Activated CD8-positive, alpha-beta memory T cell treated with anti-CD3 and anti-CD28 coated beads for 4 hours (primary cell): ENCODE measurements at regions not wholly inside any gene's neighbourhood (a gene's known extent, or its start where the extent isn't known, plus 50 kb on each side); places are given as distances from the start of the nearest gene placed in this dataset.
A peak's percentile ranks its signal among the peaks of the same experiment; 100 is the strongest.
"Not testable (repeated sequence)": the region's sequence is repeated elsewhere in the genome, so short reads cannot be mapped to it uniquely, and the experiment has no call there.

Source experiments
- DNase-seq, 2 donors: peaks; one replicate each; pipeline ENCODE4 v3.0.0-alpha.2; 2020; ENCODE audit warnings: low read depth in 2 of 2

DNA sequence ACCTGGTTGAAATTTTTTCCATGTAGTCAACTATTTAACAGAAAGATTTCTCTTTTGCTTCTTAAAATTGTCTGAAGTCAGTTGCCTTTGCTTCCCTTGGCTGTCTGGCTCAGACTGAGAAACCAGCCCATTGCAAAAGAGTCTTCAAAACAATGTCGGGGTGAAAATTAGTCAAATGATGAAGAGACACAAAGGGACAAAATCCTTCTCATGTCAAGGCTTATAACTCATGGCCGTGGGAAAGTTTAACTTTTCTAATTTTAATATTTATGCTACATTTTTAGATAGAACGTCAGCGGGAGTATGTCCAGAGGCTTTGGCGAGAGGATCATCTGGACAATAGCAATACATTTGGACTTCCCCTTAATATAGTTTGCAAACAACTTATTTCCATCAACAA, 127.2 kb downstream of the CD164 start:
- DNase-seq, result no peak

DNA sequence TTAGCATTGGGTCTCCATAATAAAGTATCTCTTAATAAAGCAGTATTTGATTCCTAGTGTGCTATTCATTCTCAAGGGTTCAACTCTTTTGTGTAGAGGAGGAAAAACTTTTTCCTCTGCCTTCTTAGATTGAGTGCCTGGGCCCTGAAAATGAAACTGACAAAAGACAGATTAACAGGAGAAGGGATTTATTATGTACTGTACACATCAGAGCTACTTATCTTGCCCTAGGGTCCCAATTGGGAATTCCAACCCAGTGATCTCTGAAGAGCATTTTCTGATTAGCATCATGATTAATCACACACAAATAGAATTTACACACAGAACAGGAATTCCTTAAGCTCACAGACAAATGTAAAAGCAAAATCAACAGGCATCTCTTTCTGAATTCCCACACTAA, 128.9 kb downstream of the CD164 start:
- DNase-seq, result no peak

DNA sequence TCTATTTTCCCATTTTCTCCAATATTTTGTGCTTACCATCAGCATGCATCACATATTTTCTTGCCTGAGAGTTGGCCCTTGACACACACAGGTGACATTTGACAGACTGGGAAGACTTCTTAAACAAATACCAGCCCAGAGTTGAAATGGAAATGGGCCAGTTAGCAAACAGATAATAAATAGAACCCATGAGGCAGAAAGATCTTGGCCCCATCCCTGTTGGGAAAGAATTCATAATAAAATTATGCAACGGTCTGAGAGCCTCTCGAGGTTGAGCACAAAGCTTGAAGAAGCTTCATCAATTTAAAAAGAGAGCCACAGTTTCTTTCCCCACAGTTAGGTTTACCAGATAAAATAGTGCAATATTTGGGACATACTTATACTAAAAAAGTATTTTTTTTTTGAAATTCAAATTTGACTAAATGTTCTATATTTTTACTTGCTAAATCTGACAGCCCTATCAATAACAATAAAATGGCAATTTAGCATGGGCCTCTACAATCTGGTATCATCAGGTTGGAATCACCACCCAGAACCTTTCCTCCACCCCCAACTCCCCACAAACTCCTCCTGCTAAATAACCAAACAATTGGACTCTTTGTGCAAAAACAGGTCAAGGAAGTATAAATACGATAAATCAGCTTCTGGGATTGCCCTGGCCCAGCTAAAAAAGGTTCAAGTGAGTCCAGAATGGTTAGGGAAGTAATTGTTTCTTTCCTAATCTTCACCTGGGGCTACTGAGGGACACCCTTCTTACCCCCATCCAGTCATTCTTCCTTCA, 129.8 kb downstream of the CD164 start:
- no peak for DNase-seq

DNA sequence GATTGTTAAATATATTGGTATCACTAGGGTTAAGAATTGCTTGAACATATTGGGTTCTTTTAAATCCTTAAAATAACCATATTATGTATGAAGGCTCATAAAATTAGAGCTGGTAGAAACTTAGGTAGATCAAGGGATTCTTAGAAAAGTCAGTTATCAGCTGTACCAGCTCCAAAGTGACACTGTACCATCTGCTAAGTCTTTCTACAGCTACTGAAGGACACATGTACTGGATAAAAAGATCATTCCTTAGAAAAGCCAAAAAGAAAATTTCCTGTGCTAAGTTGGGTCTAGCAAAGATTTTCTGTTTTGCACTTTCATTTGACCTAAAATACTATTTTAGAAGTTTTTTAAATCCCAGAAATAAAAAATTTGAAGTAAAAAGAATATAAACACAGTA, 130.4 kb downstream of the CD164 start:
- no peak for DNase-seq

DNA sequence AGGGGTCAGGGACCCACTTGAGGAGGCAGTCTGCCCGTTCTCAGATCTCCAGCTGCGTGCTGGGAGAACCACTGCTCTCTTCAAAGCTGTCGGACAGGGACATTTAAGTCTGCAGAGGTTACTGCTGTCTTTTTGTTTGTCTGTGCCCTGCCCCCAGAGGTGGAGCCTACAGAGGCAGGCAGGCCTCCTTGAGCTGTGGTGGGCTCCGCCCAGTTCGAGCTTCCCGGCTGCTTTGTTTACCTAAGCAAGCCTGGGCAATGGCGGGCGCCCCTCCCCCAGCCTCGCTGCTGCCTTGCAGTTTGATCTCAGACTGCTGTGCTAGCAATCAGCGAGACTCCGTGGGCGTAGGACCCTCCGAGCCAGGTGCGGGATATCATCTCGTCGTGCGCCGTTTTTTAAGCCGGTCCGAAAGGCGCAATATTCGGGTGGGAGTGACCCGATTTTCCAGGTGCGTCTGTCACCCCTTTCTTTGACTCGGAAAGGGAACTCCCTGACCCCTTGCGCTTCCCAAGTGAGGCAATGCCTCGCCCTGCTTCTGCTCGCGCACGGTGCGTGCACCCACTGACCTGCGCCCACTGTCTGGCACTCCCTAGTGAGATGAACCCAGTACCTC, 131.6 kb downstream of the CD164 start:
- DNase-seq, result not testable (repeated sequence)

DNA sequence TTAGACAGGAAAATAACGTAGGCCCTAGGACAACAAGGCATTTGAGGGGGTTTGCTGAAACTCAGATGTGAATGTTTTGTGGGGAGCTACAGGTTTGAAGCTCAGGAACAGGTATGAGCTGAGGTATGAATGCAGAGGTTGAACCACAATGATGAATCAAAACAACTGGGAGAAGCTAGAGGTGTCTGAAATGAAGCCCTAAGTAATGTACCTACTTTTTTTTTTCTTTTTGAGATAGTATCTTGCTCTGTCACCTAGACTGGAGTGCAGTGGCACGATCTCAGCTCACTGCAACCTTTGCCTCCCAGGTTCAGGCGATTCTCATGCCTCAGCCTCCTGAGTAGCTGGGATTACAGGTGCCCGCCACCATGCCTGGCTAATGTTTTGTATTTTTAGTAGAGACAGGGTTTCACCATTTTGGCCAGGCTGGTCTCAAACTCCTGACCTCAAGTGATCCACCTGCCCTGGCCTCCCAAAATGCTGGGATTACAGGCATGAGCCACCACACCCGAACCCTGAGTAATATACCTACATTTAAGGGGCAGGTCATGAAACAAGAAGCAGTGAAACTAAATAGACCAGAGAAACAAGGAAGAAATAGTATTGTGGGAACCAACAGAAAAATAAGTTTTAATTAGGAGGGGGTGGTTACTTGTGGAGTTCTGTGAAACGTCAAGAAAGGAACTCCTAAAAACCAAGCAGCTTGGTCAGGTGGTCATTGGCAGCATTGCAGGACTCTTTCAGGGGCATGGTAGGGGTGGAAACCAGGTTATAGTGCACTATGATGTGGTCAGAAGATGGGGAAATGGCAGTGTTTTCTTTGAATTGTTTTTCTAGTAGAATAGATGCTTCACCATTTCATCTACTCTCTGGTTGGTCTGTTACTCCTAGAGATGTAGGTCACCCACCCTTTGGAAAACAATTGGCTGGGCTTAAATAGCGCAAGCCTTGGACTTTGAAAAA, 138.1 kb downstream of the CD164 start:
- no peak for DNase-seq

DNA sequence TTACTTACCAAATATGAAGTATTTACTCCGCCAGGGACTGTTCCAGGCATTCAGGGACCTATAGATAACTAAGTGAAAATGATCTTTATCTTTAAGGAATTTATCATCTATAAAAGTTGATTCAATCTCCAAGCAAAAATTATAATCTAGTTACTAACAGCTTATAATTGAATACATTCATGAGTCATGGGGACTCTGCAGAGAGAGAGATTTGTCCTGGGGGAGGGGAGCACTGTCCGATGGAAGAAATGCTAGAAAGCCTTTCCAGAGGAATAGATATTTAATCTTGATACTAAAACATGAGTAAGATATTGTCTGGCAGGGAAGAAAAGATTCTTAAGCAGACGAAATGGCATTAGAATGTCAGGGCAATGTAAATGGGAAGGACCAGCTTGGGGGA, 139.3 kb downstream of the CD164 start:
- DNase-seq, result no peak

DNA sequence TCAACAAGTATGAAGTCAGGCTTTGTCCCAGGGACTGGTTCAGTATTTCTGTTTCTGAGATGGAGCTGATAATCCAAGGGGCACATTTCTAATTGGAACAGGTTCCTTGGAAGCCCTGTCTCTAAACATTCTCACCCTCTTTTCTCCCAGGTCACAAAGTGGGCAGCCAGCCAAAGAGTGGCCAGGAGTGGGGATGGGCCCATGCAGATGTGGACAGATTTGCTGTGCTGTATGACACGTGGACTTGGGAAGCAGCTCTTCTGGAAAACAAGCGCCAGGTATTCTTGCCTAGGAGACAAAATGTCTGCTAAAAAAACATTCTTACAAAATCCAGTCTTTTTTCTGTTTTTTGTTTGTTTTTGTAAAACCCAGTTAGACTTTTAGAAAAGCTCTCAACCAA, 140.2 kb downstream of the CD164 start:
- DNase-seq, result no peak

DNA sequence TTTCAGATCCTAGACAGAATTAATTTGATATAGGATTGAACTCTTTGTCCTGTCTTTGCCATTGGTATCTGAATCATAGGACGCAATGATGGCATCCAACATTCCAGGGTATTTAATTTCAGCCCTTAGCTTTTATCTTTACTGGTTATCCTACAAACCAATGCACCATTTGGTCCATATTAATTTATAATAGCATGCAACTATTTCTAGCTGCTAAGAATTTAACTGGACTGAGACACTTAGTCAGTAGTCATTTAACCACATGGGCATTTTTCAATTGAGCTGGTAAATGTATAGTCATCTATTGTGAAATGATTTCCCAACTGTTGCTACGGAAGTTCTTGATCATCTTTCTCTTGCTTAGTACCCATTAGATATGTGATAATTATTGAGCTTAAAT, 141.1 kb downstream of the CD164 start:
- no peak for DNase-seq

DNA sequence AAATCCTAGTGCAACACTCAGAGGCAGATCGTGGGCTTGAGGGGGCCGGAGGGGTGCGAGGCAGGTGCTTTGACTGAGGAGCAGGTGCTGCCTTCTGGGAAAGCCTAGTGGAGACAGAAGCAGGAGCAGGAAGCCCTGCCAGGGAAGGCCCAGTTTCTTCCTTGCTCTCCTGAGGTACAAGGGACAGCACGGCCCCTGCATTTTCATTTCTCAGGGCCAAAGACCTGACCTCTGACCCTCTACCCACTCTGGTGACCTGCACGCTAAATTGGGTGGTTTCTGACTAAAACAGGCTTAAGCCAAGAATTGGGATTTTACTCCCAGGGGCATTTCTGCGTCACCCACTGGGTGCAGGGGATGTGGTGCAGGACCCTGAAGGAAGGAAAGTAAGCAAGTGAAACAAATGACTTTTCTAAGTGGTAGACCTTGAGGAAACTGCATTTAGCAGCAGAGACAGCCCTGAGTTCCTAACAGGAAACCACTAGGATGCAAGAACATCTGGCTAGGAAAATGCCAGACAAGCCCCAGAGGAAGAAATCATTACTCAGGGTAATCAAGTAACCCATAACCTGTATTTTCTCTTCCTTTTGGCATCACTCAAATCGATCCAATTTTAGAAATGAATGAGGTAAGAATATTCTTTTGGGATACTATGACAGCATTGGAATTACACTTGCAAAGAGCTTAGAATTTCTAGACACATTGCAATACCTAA, 141.7 kb downstream of the CD164 start:
- DNase-seq, result no peak

DNA sequence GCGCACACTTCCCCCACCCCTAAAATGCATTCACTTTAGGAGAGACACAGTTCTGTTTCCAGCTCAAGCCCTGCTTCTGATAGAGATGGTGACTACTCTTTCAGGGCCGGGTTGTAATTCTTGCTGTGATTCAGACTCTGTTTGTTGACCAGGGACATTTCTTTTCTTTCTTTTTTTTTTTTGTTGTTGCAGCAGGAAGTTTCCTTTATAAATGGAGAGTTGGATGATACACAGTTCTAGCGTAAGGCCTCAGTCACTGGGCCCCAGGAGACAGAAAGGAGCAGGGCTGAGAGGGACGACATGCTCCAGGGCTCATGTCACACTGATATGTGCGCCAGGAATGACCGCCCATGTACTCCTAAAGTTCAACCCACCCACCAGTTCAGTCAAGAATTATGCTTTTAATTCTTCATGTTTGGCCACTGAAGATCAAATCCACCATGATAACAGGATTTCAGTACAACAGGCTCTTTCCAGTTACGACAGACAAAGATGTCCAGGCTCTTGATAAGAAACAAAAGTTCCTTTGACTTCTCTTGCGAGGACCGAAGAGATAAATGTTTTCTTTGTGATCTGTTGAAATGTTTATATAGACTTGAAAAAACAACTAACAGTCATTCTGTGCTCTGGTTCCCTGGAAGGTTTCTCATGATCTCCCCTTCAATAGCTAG, 142.5 kb downstream of the CD164 start:
- DNase-seq, result no peak

DNA sequence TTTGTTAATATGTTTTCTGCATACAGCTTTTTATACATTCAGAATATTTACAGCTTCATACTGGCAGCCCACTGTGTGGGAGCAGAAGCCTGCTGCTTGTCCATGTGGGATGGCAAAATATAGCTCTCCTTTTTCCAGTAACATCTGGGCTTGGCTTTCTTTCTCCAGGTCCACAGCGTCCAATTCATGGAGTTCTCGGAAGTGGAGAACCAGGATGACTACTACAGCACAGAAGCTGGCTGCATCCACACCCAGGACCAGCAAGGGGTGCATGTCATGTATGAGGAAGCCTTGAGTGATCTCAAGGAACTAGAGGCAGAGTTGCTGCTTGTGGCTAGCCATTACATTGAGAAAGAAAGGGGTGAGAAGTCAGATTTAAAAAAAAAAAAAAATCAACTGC, 143.1 kb downstream of the CD164 start:
- no peak for DNase-seq

DNA sequence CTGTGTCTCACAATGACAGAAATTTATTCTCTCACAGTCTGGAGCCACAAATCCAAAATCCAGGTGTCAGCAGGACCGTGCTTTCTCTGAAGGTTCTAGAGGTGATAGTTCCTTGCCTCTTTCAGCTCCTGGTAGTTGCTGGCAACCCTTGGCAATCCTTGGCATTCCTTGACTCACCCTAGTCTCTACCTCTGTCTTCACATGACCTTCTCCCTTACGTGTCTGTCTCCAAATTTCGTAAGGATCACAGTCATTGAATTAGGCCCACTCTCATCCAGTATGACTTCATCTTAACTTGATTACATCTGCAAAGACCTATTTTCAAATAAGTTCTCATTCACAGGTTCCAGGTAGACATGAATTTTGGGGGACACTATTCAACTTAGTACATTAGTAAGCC, 143.1 kb downstream of the CEP57L1 start:
- no peak for DNase-seq

DNA sequence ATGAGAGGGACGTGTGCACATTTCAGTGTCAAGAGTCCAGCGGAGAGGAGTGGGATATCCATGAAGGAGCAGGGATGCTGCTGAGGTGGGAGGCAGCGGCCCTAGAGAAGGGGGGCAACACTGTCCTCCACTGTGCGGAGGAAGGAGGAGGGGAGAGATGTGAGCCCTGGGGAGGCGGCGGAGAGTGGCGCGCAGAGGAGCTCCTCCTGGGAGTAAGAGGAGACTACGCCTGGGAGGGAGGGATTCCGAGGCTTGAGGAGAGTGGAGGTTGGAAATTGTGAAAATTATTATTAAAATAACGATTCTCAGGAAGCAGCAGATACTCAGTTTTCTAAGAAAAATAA, 142.7 kb downstream of the CEP57L1 start:
- DNase-seq, result no peak

DNA sequence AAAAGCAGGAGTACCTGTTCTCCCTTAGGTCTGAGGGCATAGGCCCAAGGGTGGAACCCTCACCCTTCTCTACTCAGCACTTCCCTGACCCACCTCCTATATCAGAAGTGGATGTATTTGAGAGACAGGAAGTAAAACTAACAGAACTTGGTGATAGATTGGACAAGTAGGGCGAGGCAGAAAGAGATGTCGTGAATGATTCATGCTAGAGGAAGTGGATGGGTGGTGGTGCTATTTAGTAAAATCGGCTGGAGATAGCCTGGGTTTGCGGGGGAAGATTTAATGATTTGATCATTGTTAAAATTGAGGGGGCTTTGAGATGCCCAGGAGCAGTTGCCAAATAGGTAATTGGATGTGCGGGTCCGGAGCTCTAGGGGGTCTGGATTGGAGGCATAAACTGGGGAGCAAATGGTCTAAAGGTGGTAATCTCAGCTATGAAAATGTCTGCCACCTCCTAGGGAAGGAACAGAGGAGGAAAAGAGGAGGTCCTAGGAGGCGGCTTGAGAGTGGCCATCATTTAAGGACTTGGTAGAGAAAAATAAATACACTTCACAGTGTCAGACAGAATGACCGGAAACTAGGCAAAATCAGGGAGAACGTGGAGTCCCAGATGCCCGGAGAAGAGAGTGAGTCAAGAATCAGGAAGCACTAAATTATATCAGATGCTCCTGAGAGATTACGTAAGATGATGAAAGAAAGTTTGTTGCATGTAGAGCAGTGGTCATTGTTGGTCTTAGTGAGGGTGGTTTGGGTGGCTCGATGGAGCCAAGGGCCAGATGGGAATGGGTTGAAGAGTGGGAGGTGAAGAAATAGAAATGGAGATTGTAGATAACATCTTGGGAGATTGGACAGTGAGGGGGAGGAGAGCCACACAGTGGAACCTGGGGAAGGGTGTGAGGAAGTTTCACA, 142.0 kb downstream of the CEP57L1 start:
- DNase-seq, result no peak

DNA sequence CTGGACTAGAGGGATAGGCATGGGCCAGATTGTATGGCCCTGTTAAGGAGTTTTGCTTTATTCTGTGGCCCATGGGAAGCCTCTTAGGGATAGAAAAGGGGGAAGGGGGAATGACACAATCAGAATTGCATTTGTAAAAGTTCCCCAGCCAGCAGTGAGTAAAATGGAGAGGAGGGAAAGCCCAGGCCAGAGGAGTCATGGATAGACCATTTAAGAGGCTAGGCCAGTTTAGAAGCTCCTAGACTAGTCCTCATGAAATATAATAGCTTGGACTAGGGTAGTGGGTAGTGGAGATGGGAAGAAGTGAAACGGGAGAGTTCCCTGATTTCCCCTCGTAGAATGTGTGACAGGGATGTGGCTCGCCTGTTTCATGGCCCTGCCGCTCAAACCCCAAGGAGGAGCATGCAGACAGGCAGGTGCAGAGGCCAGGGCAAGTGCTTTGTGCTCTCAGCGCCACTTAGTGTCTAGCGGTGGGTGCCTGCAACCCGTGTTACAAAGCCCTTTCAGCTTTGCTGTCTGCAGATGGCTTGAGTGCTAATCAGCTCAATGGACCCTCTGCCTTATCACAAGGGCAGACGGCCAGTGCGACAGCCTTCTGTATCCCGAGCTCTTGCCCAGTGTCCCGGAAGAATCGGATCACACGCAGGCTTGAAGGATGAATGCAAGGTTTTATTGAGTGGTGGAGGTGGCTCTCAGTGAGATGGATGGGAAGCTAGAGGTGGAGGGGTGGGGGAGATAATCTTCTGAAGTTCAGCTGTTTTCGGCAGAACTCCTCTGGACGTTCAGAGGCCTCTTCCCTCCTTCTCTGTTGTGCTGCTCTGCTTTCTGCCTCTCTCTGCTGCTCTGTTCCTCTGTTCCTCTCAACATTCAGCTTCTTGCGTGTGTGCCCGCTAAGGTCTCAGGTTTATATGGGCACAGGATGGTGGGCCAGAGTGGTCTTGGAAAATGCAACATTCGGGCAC, 141.1 kb downstream of the CEP57L1 start:
- DNase-seq, result peak in 1 of 2 donors; percentile 7

DNA sequence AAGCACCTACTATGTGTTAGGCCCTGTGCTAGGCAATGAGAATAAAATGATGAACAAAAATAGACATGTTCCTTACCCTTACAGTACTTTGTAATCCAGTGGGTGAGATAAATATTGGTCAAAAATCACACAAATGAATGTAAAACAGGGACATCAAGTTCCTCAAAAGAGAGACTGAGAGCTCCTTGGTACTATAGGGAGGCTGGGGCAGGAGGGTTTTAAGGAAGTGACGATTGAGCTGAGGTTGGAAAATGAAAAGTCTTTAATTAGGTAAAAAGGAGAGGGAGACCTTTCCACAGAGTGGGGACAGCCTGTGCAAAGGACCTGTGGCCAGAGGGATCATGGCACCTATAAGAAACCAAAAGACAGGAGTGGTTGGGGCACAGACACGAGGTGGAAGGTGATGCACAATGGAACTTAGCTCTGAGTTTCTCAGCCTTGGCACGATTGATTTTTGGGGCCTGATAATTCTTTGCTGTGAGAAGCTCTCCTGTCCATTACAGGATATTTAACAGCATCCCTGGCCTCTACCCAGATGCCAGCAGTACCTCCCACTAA, 140.3 kb downstream of the CEP57L1 start:
- DNase-seq, result no peak

DNA sequence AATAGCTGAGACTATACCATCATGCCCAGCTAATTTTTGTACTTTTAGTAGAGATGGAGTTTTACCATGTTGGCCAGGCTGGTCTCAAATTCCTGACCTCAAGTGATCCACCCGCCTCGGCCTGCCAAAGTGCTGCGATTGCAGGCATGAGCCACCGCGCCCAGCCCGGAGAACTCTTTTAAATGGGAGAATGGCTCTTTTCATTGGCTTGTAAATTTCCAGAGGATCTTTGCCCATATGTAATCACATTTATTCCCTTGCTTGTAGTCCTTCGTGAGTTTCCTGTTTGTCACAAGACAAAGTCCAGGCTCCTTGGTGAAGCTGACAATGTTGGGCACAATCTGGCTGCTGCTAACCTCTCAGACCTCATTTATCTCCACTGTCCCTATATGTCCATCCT, 135.1 kb downstream of the CEP57L1 start:
- no peak for DNase-seq

DNA sequence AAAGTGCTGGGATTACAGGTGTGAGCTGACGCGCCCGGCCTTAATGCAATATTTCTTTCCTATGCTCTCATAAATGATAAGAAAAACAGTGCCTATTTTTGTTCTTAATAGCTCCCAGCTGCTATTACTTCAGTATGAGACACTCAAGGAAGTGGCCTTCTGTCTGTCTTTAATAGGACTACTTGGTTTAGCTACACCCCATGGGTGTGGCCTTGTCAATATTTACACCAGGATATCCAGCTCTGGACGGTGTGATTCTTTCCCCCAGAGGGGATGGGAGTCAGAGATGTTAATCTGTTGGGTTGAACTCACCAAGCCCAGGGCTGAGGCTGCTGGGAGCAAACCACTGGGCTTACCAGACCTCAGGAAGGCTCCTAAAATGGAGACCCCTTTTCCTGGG, 134.2 kb downstream of the CEP57L1 start:
- no peak for DNase-seq
